ENCODE measurements at regions not wholly inside any gene's neighbourhood (a gene's known extent, or its start where the extent isn't known, plus 50 kb on each side); places are given as distances from the start of the nearest gene placed in this dataset.

DNA sequence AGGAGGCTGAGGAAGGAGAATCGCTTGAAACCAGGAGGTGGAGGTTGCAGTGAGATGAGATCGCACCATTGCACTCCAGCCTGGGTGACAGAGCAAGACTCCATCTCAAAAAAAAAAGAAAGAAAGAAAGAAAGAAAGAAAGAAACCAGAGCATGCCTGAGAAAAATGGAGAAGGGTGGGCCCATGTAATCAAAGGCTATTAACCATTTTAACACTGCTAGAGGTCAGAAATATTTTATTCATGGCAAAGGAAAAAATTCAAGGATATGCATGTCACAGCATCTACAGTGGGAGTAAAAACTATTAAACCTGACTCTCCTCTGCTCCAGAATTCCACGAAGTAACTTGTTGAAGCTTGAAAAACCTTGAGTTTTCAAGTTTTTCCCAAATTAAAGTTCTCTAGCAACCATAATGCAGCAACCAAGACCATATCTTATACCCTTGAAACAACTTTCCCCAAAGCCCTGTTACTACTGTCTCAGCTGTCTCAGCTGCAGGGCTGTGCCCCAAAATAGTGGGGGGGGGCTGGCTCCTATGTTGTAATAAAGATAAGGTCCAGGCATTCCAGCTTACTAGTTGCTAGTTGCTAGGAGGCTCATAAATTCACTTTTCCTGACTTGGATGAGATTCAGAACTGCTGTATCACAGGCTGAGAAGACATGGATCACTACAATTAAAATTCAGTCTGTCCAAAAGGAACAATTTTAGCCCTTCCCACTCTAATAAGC, 112.9 kb upstream of the SOD1 start:
- H2BK5ac ChIP-seq (ENCODE audit: low read length), result no peak overlapping the region
- H4K8ac ChIP-seq (ENCODE audit: low read depth, low read length), result no peak overlapping the region
- H3K27me3 ChIP-seq (ENCODE audit: insufficient read depth, low read length, poor library complexity), result no peaks in the 10 kb centered on the region
- no peak overlapping the region for H3K27ac ChIP-seq (ENCODE audit: low read depth, low read length)
- H3K36me3 ChIP-seq (ENCODE audit: control insufficient read depth, insufficient read depth, low read length), result no peaks in the 10 kb centered on the region
- peaks cover 28% of the 10 kb centered on the region for H3K79me2 ChIP-seq (ENCODE audit: control insufficient read depth, insufficient read depth, low read length)
- DNase-seq, result no peak
- no CpG with 5 or more reads among the region's 3 CpGs for WGBS (ENCODE audit: extremely low coverage, insufficient coverage, low lambda C conversion rate)
- H3K4me2 ChIP-seq (ENCODE audit: low read length), result no peak overlapping the region
- H2BK120ac ChIP-seq (ENCODE audit: low read depth, low read length), result no peak overlapping the region
- no peak overlapping the region for H3K4ac ChIP-seq (ENCODE audit: low read depth, low read length)
- H4K5ac ChIP-seq (ENCODE audit: low read length), result no peak overlapping the region
- H2AK5ac ChIP-seq (ENCODE audit: low read length), result no peak overlapping the region
- H3K18ac ChIP-seq (ENCODE audit: low read length), result peak overlapping the region; percentile 63
- no peak overlapping the region for H3K4me3 ChIP-seq (ENCODE audit: low read length)
- H3K9ac ChIP-seq (ENCODE audit: low read length), result no peak overlapping the region
- H3K56ac ChIP-seq (ENCODE audit: low read length), result no peak overlapping the region
- H2BK15ac ChIP-seq (replicated peaks; ENCODE audit: low read depth), result no peak overlapping the region
- H3K79me1 ChIP-seq (ENCODE audit: low read length), result peaks cover 10% of the 10 kb centered on the region
- H3K23ac ChIP-seq (ENCODE audit: low read length), result no peak overlapping the region
- H3K4me1 ChIP-seq (ENCODE audit: control insufficient read depth, low read depth, low read length), result peaks cover 2% of the 10 kb centered on the region

DNA sequence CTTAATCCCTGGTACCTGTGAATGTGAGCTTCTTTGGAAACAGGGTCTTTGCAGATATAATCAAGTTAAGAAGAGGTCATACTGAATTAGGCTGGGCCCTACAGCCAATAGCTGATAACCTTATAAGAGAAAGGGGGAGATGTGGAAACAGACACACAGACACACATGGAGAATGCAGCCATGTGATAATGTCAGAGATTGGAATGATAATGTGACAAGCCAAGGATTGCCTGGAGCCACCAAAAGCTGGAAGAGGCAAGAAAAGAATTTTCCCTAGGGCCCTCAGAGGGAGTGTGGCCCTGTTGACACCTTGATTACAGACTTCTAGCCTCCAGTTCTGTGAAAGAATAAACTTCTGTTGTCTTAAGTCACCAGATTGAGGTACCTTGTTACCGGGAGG, 114.5 kb upstream of the SOD1 start:
- no CpG with 5 or more reads among the region's 1 CpG for WGBS (ENCODE audit: extremely low coverage, insufficient coverage, low lambda C conversion rate)
- Histone ChIP-seq H3K4me1 (ENCODE audit: control insufficient read depth, low read depth, low read length) (peaks cover 2% of the 10 kb centered on the region), H3K27ac (ENCODE audit: low read depth, low read length) (no peak overlapping the region), H3K18ac (ENCODE audit: low read length) (no peak overlapping the region), H3K56ac (ENCODE audit: low read length) (no peak overlapping the region), H3K23ac (ENCODE audit: low read length) (no peak overlapping the region), H3K9ac (ENCODE audit: low read length) (no peak overlapping the region), H3K4ac (ENCODE audit: low read depth, low read length) (no peak overlapping the region), H2BK120ac (ENCODE audit: low read depth, low read length) (no peak overlapping the region), H3K4me3 (ENCODE audit: low read length) (no peak overlapping the region), H4K5ac (ENCODE audit: low read length) (no peak overlapping the region), H3K36me3 (ENCODE audit: control insufficient read depth, insufficient read depth, low read length) (no peaks in the 10 kb centered on the region), H3K4me2 (ENCODE audit: low read length) (no peak overlapping the region), H4K8ac (ENCODE audit: low read depth, low read length) (no peak overlapping the region), H3K27me3 (ENCODE audit: insufficient read depth, low read length, poor library complexity) (no peaks in the 10 kb centered on the region), H2BK15ac (replicated peaks; ENCODE audit: low read depth) (no peak overlapping the region), H3K79me2 (ENCODE audit: control insufficient read depth, insufficient read depth, low read length) (peaks cover 24% of the 10 kb centered on the region), H2BK5ac (ENCODE audit: low read length) (no peak overlapping the region), H3K79me1 (ENCODE audit: low read length) (peaks cover 10% of the 10 kb centered on the region), H2AK5ac (ENCODE audit: low read length) (no peak overlapping the region)
- peak; percentile 80 for DNase-seq

GRCh38 chr21:31543191-31543590, 116.3 kb upstream of the SOD1 start:
- H4K8ac ChIP-seq (ENCODE audit: low read depth, low read length), result no peak overlapping the region
- no peak overlapping the region for H2BK15ac ChIP-seq (replicated peaks; ENCODE audit: low read depth)
- no peak for DNase-seq
- no peaks in the 10 kb centered on the region for H3K27me3 ChIP-seq (ENCODE audit: insufficient read depth, low read length, poor library complexity)
- H3K27ac ChIP-seq (ENCODE audit: low read depth, low read length), result no peak overlapping the region
- no peak overlapping the region for H2AK5ac ChIP-seq (ENCODE audit: low read length)
- H3K56ac ChIP-seq (ENCODE audit: low read length), result no peak overlapping the region
- H3K9ac ChIP-seq (ENCODE audit: low read length), result no peak overlapping the region
- H3K4me1 ChIP-seq (ENCODE audit: control insufficient read depth, low read depth, low read length), result peaks cover 2% of the 10 kb centered on the region
- H3K4me3 ChIP-seq (ENCODE audit: low read length), result no peak overlapping the region
- no peak overlapping the region for H3K18ac ChIP-seq (ENCODE audit: low read length)
- H3K4ac ChIP-seq (ENCODE audit: low read depth, low read length), result no peak overlapping the region
- H3K79me1 ChIP-seq (ENCODE audit: low read length), result peaks cover 13% of the 10 kb centered on the region
- H3K79me2 ChIP-seq (ENCODE audit: control insufficient read depth, insufficient read depth, low read length), result peaks cover 22% of the 10 kb centered on the region
- no peak overlapping the region for H2BK5ac ChIP-seq (ENCODE audit: low read length)
- H2BK120ac ChIP-seq (ENCODE audit: low read depth, low read length), result no peak overlapping the region
- H3K23ac ChIP-seq (ENCODE audit: low read length), result no peak overlapping the region
- H3K36me3 ChIP-seq (ENCODE audit: control insufficient read depth, insufficient read depth, low read length), result no peaks in the 10 kb centered on the region
- no peak overlapping the region for H4K5ac ChIP-seq (ENCODE audit: low read length)
- WGBS (ENCODE audit: extremely low coverage, insufficient coverage, low lambda C conversion rate), result no CpG with 5 or more reads among the region's 16 CpGs
- H3K4me2 ChIP-seq (ENCODE audit: low read length), result no peak overlapping the region

DNA sequence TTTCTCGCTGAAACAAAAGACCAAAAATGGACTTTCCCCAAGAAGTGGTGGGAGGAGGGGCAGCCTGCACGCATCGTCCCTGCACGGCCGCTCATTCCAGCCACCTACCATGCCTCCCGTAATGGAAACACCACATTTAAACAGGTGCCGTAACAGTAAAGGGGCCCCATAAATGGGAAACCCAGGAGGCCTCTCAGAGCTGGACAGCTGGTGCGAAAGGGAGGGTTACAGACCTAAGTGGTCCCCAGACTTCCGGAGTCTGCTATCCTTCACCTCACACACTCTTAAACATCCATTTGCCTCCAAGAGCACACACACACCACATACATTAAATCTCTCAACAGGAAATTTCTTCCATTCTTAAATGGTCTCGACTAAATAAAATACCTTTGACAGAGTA, 120.7 kb upstream of the SOD1 start:
- Histone ChIP-seq H2AK5ac (ENCODE audit: low read length) (no peak overlapping the region), H3K79me1 (ENCODE audit: low read length) (peaks cover 24% of the 10 kb centered on the region), H3K36me3 (ENCODE audit: control insufficient read depth, insufficient read depth, low read length) (no peaks in the 10 kb centered on the region), H3K18ac (ENCODE audit: low read length) (no peak overlapping the region), H3K56ac (ENCODE audit: low read length) (no peak overlapping the region), H3K4ac (ENCODE audit: low read depth, low read length) (no peak overlapping the region), H3K4me1 (ENCODE audit: control insufficient read depth, low read depth, low read length) (no peaks in the 10 kb centered on the region), H3K4me3 (ENCODE audit: low read length) (no peak overlapping the region), H4K8ac (ENCODE audit: low read depth, low read length) (no peak overlapping the region), H4K5ac (ENCODE audit: low read length) (no peak overlapping the region), H3K79me2 (ENCODE audit: control insufficient read depth, insufficient read depth, low read length) (peaks cover 27% of the 10 kb centered on the region), H3K9ac (ENCODE audit: low read length) (no peak overlapping the region), H2BK15ac (replicated peaks; ENCODE audit: low read depth) (no peak overlapping the region), H3K4me2 (ENCODE audit: low read length) (no peak overlapping the region), H2BK120ac (ENCODE audit: low read depth, low read length) (no peak overlapping the region), H2BK5ac (ENCODE audit: low read length) (no peak overlapping the region), H3K27me3 (ENCODE audit: insufficient read depth, low read length, poor library complexity) (no peaks in the 10 kb centered on the region), H3K23ac (ENCODE audit: low read length) (no peak overlapping the region), H3K27ac (ENCODE audit: low read depth, low read length) (no peak overlapping the region)
- no peak for DNase-seq
- no CpG with 5 or more reads among the region's 10 CpGs for WGBS (ENCODE audit: extremely low coverage, insufficient coverage, low lambda C conversion rate)

DNA sequence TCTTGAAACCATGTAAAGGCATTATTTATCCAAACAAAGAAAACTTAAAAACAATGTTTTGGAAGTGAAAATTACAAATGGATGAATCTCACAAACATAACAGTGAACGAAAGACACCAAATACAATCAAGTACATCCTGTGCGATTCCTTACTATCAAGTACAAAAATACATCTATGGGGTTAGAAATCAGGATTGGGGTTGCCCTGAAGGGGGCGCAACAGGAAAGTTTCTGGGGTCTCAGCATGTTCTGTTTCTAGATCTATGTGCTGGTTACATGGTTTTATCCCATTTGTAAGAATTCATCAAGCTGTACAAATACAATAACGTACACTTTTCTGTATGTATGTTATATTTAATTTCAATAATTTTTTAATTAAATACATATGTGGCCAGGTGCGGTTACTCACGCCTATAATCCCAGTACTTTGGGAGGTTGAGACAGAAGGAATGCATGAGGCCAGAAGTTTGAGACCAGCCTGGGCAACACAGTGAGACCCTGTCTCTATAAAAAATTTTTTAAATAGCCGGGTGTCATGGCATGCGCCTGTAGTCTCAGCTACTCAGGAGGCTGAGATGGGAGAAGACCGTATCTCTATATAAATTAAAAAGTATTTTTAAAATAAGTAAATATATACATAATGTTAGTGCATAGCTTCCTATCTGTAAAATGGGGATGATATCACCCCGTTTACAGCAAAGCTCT, 121.5 kb upstream of the SOD1 start:
- no CpG with 5 or more reads among the region's 10 CpGs for WGBS (ENCODE audit: extremely low coverage, insufficient coverage, low lambda C conversion rate)
- Histone ChIP-seq H3K4ac (ENCODE audit: low read depth, low read length) (no peak overlapping the region), H3K27ac (ENCODE audit: low read depth, low read length) (no peak overlapping the region), H3K4me3 (ENCODE audit: low read length) (no peak overlapping the region), H3K4me1 (ENCODE audit: control insufficient read depth, low read depth, low read length) (no peaks in the 10 kb centered on the region), H2BK15ac (replicated peaks; ENCODE audit: low read depth) (no peak overlapping the region), H3K4me2 (ENCODE audit: low read length) (no peak overlapping the region), H4K8ac (ENCODE audit: low read depth, low read length) (no peak overlapping the region), H3K79me1 (ENCODE audit: low read length) (peaks cover 22% of the 10 kb centered on the region), H3K9ac (ENCODE audit: low read length) (no peak overlapping the region), H2BK120ac (ENCODE audit: low read depth, low read length) (no peak overlapping the region), H3K36me3 (ENCODE audit: control insufficient read depth, insufficient read depth, low read length) (no peaks in the 10 kb centered on the region), H3K23ac (ENCODE audit: low read length) (no peak overlapping the region), H2AK5ac (ENCODE audit: low read length) (no peak overlapping the region), H3K79me2 (ENCODE audit: control insufficient read depth, insufficient read depth, low read length) (peaks cover 24% of the 10 kb centered on the region), H4K5ac (ENCODE audit: low read length) (no peak overlapping the region), H3K27me3 (ENCODE audit: insufficient read depth, low read length, poor library complexity) (no peaks in the 10 kb centered on the region), H2BK5ac (ENCODE audit: low read length) (no peak overlapping the region), H3K18ac (ENCODE audit: low read length) (no peak overlapping the region), H3K56ac (ENCODE audit: low read length) (no peak overlapping the region)
- DNase-seq, result no peak

All from mesendoderm (in vitro differentiated cells).